GM19239 (cell line): ENCODE measurements at regions not wholly inside any gene's neighbourhood (a gene's known extent, or its start where the extent isn't known, plus 50 kb on each side); places are given as distances from the start of the nearest gene placed in this dataset.
"Not testable (repeated sequence)": the region's sequence is repeated elsewhere in the genome, so short reads cannot be mapped to it uniquely, and the experiment has no call there.

Experiments
- DNase-seq: peaks from one replicate; pipeline ENCODE4 v3.0.0; 2011; ENCODE audit warnings: low spot score; ENCODE audit not compliant: insufficient read length
- FAIRE-seq: peaks from 2 replicates; lab custom pipeline; 2011; peaks lifted over from hg19 to GRCh38; lab: Jason Lieb, UNC

- FAIRE-seq (no peak), DNase-seq (no peak)
Observed at GRCh38 chr17:70668276-70668937, 499.1 kb downstream of the KCNJ2 start.

- DNase-seq = no peak
- no peak for FAIRE-seq
Observed at GRCh38 chr17:70668938-70669778, 499.8 kb downstream of the KCNJ2 start.

DNA sequence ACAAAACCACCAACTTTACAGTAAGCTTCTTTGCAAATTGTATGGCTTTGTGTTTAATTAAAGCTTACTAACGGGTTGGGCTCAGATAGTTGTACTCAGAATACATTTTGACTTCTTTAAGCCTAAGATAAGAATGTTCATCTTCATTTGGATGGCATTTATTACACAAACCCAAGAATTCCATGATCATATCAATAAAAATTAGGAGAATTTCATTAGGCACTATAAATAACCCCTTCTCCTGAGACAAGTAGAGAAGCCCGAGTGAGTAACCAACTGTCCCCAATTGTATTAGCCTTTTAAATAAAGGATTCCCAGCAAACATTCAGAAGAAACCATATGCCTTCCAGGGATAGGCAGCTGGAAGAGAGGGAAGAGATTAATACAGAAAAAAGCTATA lies 504.7 kb downstream of the KCNJ2 start:
- DNase-seq (no peak), FAIRE-seq (no peak)

- FAIRE-seq = no peak
- DNase-seq = no peak
Observed at GRCh38 chr17:70675070-70675590, 505.8 kb downstream of the KCNJ2 start.

DNA sequence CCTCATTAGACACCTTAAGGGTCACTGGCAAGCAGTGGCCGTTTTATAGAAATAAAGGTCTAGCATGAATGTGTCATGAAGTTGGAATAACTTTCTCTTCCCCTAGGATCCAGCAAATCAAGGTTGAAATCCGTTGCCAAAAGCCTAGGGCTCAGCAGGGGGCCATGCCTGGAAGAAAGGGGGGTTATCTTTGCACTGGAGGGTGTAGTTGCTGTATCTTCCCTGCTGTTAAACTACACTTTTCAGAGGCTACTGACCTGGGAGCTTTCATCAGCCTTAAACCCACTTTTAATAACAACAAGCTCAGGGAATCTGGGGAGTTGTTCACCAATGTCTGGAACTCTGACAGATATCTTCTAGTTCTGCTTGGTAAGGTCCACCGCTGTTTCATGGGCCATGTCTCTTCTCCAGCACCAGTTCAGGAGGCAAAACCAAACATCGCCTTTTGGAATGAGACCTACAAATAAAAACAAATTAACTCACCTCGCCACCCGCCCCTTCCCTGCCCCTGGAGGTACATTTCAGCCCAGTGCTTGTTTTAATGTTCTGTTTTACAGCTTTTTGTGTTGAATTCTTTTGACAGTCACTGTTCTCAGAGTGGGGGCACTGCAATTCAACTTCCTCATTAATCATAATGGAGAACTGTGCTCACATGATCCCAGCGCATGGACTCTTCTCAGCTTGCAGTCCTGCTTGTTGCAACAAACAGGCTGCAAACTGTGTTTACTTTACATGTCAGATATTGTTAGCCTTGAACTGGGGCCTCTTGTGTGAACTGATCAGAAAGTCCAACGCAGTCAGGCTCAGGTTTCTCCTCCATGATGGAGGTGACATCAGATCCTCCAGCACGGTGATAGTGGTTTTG lies 508.7 kb downstream of the KCNJ2 start:
- no peak for DNase-seq

GRCh38 chr17:70678889-70679288 lies 509.6 kb downstream of the KCNJ2 start:
- DNase-seq = no peak
- no peak for FAIRE-seq

More for the DNA sequence above, 508.7 kb downstream of the KCNJ2 start:
- FAIRE-seq = no peak

- DNase-seq = no peak
- FAIRE-seq = no peak
Observed at GRCh38 chr17:70683936-70684335, 514.6 kb downstream of the KCNJ2 start.

- FAIRE-seq (no peak), DNase-seq (no peak)
Observed at GRCh38 chr17:70687421-70687820, 518.1 kb downstream of the KCNJ2 start.

- DNase-seq = no peak
- no peak for FAIRE-seq
Observed at GRCh38 chr17:70691150-70691549, 521.8 kb downstream of the KCNJ2 start.

DNA sequence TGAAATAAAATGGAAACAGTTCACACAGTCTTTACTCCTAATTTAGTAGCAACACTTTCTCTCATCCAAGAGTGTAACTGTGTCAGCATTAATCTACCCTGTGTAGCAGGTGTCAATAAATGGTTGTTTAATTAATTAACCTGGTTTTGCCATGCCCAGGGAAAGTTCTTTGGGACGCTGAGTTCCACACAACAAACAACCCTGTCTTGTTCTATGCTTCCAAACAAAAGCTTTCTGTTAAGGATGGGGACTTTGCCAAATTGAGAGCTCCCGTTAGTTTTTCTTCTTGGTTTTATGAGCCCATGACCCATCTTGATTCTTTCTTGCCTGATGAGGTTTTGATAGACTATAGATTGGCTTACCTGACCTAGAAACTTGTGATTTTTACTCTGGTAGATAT lies 530.1 kb downstream of the KCNJ2 start:
- no peak for FAIRE-seq
- DNase-seq = no peak

DNA sequence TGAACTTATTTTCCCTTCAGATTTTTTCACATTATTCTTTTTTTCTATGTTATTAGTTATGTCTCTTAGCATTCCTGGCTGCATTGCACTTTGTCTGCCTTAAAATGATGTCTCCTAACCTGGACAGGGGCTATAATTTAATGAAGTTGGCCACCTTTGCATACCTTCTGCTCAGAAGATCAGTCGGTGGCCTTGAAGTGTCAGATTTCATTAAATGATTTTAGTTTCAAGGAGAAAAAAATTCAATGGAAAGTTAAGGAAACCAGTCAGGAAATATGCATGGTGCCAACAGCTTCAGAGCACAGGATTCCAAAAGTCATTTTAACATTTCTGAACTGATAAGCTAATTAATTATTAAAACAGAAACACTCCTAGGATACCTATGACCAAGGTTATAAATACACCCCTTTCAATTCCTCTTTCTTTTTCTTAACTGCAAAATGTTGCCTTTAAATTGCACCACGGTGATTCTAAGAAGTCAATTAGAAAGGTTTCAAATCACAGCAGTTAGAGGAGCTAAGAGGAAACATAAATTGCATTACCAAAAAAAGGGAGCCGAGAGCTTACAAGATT lies 533.4 kb downstream of the KCNJ2 start:
- FAIRE-seq = no peak
- no peak for DNase-seq

- FAIRE-seq = no peak
- DNase-seq = no peak
Observed at GRCh38 chr17:70709596-70709995, 540.3 kb downstream of the KCNJ2 start.

DNA sequence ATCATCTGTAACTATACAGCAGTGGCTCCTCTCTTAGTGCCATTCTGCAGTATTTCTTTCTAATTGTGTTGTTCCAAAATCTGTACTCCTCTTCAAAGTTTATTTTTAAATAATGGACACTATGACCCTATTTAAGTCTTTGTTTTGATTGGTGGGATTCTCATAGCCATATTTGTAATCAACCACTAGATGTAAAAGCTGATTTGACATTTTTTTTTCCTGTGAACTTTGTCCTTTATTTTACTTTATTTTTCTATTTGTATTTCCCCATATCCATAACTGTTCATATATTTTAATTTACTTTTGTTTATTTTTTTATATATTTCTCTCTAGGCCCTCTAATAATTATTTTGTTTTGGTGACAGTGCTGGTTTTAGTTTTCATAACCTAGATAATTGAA lies 544.4 kb downstream of the KCNJ2 start:
- FAIRE-seq = no peak
- no peak for DNase-seq

DNA sequence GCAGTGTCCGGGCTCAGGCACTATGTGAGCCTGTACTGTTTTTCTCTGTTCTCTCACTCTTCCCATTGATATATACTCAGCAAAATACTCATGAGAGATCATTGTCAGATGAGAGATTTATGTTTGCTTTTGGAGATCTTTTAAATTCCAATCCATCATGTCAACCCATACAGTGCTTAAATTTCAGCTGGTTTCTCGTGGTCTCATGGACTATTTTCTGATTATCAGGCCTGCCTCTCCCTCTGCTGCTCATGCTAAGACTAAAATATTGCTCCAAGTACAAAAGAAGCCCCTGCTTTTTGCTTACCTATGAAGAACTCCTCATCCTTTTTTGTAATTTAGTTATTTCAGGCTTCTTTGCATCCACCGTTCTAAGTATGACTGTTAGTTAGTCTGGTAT lies 547.2 kb downstream of the KCNJ2 start:
- DNase-seq (no peak), FAIRE-seq (no peak)

DNA sequence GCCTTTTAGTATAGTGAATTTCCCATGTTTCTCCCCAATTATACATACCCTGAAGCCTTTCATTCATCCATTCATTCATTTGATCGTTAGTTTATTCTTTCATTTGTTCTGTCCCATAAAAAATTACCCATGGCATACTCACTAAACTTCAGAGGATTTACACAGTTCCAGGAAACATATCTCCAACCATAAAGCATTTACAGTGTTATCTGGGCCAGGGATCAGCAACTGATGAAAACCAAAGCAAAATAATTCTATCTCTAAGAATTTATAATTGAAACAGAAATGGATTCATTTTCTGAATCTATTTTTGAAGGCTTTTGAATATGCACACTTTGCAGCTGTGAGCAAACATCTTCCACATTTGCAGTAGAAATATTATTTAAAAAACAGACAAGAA lies 547.7 kb downstream of the KCNJ2 start:
- DNase-seq (no peak), FAIRE-seq (no peak)

GRCh38 chr17:70736375-70736957 lies 567.1 kb downstream of the KCNJ2 start:
- DNase-seq (no peak), FAIRE-seq (no peak)

DNA sequence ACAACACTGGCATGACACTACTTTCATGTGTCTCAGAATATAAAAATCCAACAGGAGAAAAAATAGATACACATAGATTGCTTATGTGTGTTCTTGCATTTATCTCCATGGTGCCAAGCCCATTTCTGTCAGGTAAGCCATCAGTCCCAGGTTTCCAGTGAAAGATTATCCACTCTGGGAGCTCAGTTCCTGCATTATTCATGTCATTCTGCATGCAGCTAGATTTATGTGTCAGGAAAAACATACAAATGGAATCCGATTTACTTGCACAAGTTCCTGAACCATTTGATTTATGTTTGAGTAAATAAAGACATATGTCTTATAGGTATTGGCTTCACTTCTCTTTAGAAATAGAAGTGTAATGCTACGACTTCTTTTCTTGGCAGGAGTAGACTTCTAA lies 569.7 kb downstream of the KCNJ2 start:
- FAIRE-seq = no peak
- DNase-seq = no peak

DNA sequence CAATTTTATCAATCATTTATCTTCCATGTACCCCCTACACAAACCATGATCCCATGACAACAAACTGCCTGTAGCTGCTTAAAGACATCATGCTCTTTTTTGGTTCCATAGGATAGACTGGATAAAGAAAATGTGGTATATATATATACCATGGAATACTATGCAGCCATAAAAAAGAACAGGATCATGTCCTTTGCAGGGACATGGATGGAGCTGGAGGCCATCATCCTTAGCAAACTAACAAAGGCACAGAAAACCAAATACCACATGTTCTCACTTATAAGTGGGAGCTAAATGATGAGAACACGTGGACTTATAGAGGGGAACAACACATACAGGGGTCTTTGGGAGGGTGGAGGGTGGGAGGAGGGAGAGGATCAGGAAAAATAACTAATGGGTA lies 577.2 kb downstream of the KCNJ2 start:
- not testable (repeated sequence) for FAIRE-seq, DNase-seq

GRCh38 chr17:70750983-70751382 lies 581.7 kb downstream of the KCNJ2 start:
- no peak for DNase-seq
- no peak for FAIRE-seq

- DNase-seq, FAIRE-seq: not testable (repeated sequence)
Observed at GRCh38 chr17:70752461-70752860, 583.1 kb downstream of the KCNJ2 start.
